ENCODE measurements at regions not wholly inside any gene's neighbourhood (a gene's known extent, or its start where the extent isn't known, plus 50 kb on each side); places are given as distances from the start of the nearest gene placed in this dataset.

- ChIA-PET CTCF (interaction anchor here (0.6 to 0.7 kb wide), 2 partner anchors 67 to 82 kb away, joined by 3 to 4 read pairs; no protein-coding TSS in a partner anchor), POLR2A (no interaction called here)
- no peak for TF ChIP-seq CTCF (IDR thresholded peaks at IDR 0.05; ENCODE audit: insufficient read depth, low read depth, low read length)
- no peaks in the 10 kb centered on the region for H3K27me3 ChIP-seq (ENCODE audit: control insufficient read depth, insufficient read depth, low read length)
- no peak overlapping the region for H3K4me3 ChIP-seq (ENCODE audit: low read depth, low read length)
- no peak for DNase-seq (ENCODE audit: low read depth)
- H3K36me3 ChIP-seq (ENCODE audit: control insufficient read depth, insufficient read depth, low read length) = no peaks in the 10 kb centered on the region
These were observed 104.6 kb downstream of the METRNL start for GRCh38 chr17:83183951-83184506.

DNA sequence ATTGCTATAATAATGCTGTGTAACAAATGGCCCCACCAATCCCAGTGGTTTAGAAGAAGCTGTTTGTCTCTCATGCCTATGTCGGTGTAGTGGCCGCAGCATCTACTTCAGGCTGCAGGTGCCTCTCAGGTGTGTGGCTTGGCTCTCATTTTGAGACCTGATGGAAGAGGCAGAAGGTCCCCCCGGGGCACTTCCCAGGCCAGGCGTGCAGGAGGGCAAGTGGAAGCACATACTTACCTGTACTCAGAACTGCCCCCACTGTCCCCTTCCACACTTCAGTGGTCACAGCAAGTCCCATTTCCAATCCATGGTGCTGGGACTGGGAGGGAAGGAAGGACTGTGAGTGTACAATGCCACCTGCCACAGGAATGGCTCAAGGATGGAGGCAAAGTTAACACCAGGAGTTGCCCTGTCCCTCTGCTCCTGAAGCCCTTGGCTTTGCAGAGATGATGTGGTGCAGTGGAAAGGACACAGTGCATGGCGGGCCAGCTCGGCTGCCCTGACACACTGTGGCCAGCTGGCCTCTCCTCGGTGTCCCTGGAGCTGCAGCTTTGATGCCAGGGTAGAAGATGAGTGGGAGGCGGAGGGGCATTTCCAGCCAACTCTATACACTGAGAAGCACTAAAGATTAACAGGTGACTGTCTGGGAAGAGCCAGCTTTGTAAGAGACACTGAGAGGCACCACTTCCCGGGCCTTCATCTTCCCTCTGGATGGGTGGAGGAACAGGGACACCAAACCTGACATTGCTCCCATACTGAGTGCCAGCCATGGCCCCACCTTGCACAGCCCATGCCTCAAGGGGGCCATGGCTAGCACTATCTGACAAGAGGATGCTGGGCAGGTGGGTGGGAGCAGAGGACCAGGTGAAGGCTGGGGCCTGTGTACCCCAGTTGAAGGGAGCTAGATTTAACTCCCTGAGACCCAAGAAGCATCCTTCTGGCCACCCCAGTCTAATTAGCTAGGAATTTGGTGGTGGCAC lies 105.9 kb downstream of the METRNL start:
- no peak for TF ChIP-seq CTCF (IDR thresholded peaks at IDR 0.05; ENCODE audit: insufficient read depth, low read depth, low read length)
- no peak for DNase-seq (ENCODE audit: low read depth)
- Histone ChIP-seq H3K36me3 (ENCODE audit: control insufficient read depth, insufficient read depth, low read length) (no peaks in the 10 kb centered on the region), H3K4me3 (ENCODE audit: low read depth, low read length) (no peak overlapping the region), H3K27me3 (ENCODE audit: control insufficient read depth, insufficient read depth, low read length) (no peaks in the 10 kb centered on the region)
- POLR2A ChIA-PET = no interaction called here
- CTCF ChIA-PET = no interaction called here

DNA sequence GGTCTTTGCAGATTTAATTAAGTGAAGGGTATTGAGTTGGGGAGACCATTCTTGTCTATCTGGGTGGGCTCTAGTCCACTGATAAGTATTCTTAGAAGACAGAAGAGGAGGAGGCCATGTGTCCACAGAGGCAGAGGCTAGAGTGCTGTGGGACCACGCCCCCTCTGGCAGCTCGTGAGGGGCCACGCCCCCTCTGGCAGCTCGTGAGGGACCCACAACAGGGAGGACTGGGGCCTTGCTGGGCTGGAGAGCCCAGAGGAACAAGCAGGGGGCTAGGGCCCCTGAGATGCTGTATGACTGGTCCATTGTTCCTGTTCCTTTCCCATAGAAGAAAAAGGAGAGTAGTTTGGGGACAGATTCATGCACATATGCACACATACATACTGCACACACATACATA lies 106.8 kb downstream of the METRNL start:
- ChIA-PET POLR2A (no interaction called here), CTCF (interaction anchor here (0.5 kb wide), 1 partner anchor 60 kb away, joined by 3 read pairs; no protein-coding TSS in a partner anchor)
- DNase-seq (ENCODE audit: low read depth) = no peak
- no peaks in the 10 kb centered on the region for H3K27me3 ChIP-seq (ENCODE audit: control insufficient read depth, insufficient read depth, low read length)
- H3K4me3 ChIP-seq (ENCODE audit: low read depth, low read length) = no peak overlapping the region
- no peaks in the 10 kb centered on the region for H3K36me3 ChIP-seq (ENCODE audit: control insufficient read depth, insufficient read depth, low read length)
- TF ChIP-seq CTCF (IDR thresholded peaks at IDR 0.05; ENCODE audit: insufficient read depth, low read depth, low read length) = no peak

GRCh38 chr17:83186751-83187421 lies 107.5 kb downstream of the METRNL start:
- Histone ChIP-seq H3K4me3 (ENCODE audit: low read depth, low read length) (no peak overlapping the region), H3K27me3 (ENCODE audit: control insufficient read depth, insufficient read depth, low read length) (no peaks in the 10 kb centered on the region), H3K36me3 (ENCODE audit: control insufficient read depth, insufficient read depth, low read length) (no peaks in the 10 kb centered on the region)
- ChIA-PET POLR2A (no interaction called here), CTCF (interaction anchor here (0.5 kb wide), 1 partner anchor 61 kb away, joined by 3 read pairs; no protein-coding TSS in a partner anchor)
- DNase-seq (ENCODE audit: low read depth) = no peak
- TF ChIP-seq CTCF (IDR thresholded peaks at IDR 0.05; ENCODE audit: insufficient read depth, low read depth, low read length) = no peak

DNA sequence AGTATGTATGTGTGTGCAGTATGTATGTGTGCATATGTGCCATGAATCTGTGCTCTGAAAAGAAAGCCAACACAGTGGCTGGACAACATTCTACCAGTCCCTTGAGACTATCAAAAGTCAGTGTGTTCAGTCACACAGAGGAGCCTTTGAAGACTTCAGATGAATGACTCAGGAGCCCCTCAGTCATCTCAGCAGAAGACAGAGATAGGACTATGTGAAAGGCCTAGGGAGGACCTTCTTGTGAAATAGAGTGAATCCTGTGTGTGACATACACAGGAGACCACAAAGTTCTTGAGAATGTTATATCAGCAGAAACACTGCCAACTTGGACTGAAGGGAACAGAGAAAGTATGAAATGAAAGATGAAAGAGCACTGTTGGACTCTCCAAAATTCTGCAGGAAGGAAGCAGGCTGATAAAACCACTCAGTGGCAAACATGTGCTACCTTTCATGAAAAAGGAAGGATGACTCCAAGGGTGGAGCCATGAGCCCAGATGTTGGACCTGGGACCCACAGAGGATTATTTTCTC lies 108.4 kb downstream of the METRNL start:
- Histone ChIP-seq H3K4me3 (ENCODE audit: low read depth, low read length) (no peak overlapping the region), H3K36me3 (ENCODE audit: control insufficient read depth, insufficient read depth, low read length) (no peaks in the 10 kb centered on the region), H3K27me3 (ENCODE audit: control insufficient read depth, insufficient read depth, low read length) (no peaks in the 10 kb centered on the region)
- TF ChIP-seq CTCF (IDR thresholded peaks at IDR 0.05; ENCODE audit: insufficient read depth, low read depth, low read length) = no peak
- no peak for DNase-seq (ENCODE audit: low read depth)
- POLR2A ChIA-PET = no interaction called here
- CTCF ChIA-PET = no interaction called here
